Tibial nerve (tissue), 4 donors: ENCODE measurements at regions not wholly inside any gene's neighbourhood (a gene's known extent, or its start where the extent isn't known, plus 50 kb on each side); places are given as distances from the start of the nearest gene placed in this dataset.

ENCODE experiments used
- DNase-seq, 2 donors: peaks; one replicate each; pipeline ENCODE4 v3.0.0-alpha.2; 2019; ENCODE audit warnings: low spot score in 2 of 2
- H3K27ac ChIP-seq, 4 donors: fragments of 200-600 bp; sonication (generic) in 3 of 4; one replicate each; pipeline ENCODE4 v1.5.1; 2017 to 2019; ENCODE audit warnings: mild to moderate bottlenecking in 1 of 4
- H3K27me3 ChIP-seq, 2 donors: fragments of 200-600 bp; sonication (generic) in 1 of 2; one replicate each; pipeline versions ENCODE4 v1.5.1 to v1.6.0; 2017 to 2019
- H3K36me3 ChIP-seq, 3 donors: fragments of 200-600 bp; sonication (generic); one replicate each; pipeline ENCODE4 v1.5.1; 2018 to 2019
- H3K4me1 ChIP-seq, 4 donors: fragments of 200-600 bp; sonication (generic) in 3 of 4; one replicate each; pipeline ENCODE4 v1.5.1; 2017 to 2019
- H3K4me3 ChIP-seq, 4 donors: fragments of 200-600 bp; sonication (generic) in 3 of 4; one replicate each; pipeline ENCODE4 v1.5.1; 2017 to 2019; ENCODE audit warnings: mild to moderate bottlenecking in 1 of 4, moderate library complexity in 1 of 4
- H3K9me3 ChIP-seq, 4 donors: fragments of 200-600 bp; sonication (generic) in 3 of 4; one replicate each; pipeline ENCODE4 v1.5.1; 2017 to 2019
- EP300 ChIP-seq, 2 donors: sonication (generic); formaldehyde crosslinking; IDR thresholded peaks; one replicate each; pipeline ENCODE4 v1.6.1; 2017; ENCODE audit warnings: antibody characterized with exemption in 2 of 2, mild to moderate bottlenecking in 1 of 2
- POLR2A ChIP-seq, 2 donors: fragments of 450-650 bp; IDR thresholded peaks; one replicate each; pipeline ENCODE4 v1.6.1; 2017; ENCODE audit warnings: antibody characterized with exemption in 2 of 2, mild to moderate bottlenecking in 2 of 2, moderate library complexity in 2 of 2
- WGBS, 2 donors: methylation state at CpG; one replicate each; pipeline ENCODE4 v1.1.5; 2018; 5-methylcytosine and 5-hydroxymethylcytosine counted together
- TF ChIP-seq, protein P1 (sequence below), 5 experiments: fragments of 200-600 bp in 3 of 5; fragments of 450-650 bp in 2 of 5; sonication (generic) in 3 of 5; IDR thresholded peaks; one replicate each; pipeline ENCODE4 v1.5.1; 2016 to 2019; ENCODE audit warnings: antibody characterized with exemption in 5 of 5, mild to moderate bottlenecking in 3 of 5, moderate library complexity in 2 of 5

DNA sequence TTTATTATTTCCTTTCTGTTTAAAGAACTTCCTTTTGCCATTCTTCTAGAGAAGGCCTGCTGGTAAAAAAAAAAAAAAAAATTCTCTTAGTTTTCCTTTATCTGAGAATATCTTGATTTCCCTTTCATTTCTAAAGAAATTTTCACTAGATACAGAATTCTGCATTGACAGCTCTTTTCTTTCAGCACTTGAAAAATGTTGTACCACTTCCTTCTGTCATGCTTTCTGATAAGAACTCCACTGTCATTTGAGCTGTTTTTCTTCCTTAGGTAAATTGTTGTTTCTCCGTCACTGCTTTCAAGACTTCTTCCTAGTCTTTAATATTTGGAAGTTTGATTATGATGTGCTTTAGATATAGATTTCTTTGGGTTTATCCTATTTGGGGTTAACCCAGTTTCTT lies 113.6 kb upstream of the BTG1 start:
- no peaks in the 10 kb centered on the region for H3K4me1 ChIP-seq
- H3K36me3 ChIP-seq: no peaks in the 10 kb centered on the region
- H3K27ac ChIP-seq: no peak overlapping the region
- H3K9me3 ChIP-seq: no peaks in the 10 kb centered on the region
- DNase-seq: no peak
- 96 to 100% methylated on average over 1 of the region's 1 CpG for WGBS, 2 donors
- no peaks in the 10 kb centered on the region for H3K27me3 ChIP-seq
- H3K4me3 ChIP-seq: no peak overlapping the region
- TF ChIP-seq EP300 (IDR thresholded peaks at IDR 0.05) (no peak), POLR2A (IDR thresholded peaks at IDR 0.05) (no peak)
- TF ChIP-seq, protein P1, sequence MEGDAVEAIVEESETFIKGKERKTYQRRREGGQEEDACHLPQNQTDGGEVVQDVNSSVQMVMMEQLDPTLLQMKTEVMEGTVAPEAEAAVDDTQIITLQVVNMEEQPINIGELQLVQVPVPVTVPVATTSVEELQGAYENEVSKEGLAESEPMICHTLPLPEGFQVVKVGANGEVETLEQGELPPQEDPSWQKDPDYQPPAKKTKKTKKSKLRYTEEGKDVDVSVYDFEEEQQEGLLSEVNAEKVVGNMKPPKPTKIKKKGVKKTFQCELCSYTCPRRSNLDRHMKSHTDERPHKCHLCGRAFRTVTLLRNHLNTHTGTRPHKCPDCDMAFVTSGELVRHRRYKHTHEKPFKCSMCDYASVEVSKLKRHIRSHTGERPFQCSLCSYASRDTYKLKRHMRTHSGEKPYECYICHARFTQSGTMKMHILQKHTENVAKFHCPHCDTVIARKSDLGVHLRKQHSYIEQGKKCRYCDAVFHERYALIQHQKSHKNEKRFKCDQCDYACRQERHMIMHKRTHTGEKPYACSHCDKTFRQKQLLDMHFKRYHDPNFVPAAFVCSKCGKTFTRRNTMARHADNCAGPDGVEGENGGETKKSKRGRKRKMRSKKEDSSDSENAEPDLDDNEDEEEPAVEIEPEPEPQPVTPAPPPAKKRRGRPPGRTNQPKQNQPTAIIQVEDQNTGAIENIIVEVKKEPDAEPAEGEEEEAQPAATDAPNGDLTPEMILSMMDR (IDR thresholded peaks at IDR 0.05): no peak

DNA sequence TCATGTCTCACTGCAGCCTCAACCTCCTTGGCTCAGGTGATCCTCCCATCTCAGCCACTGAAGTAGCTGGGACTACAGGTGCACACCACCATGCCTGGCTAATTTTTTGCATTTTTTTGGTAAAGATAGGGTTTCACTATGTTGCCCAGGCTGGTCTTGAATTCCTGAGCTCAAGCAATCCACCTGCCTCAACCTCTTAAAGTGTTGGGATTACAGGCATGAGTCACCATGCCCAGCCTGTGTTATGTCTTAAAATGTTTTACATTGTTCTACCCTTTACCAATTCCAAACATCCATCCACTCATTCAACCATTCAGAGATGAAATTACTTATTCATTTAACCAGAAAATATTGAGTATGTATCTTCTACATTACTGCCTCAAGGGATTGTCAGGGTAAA lies 111.6 kb upstream of the BTG1 start:
- Histone ChIP-seq H3K4me3 (no peak overlapping the region), H3K27me3 (no peaks in the 10 kb centered on the region), H3K9me3 (no peaks in the 10 kb centered on the region), H3K4me1 (no peaks in the 10 kb centered on the region), H3K36me3 (no peaks in the 10 kb centered on the region), H3K27ac (no peak overlapping the region)
- DNase-seq: no peak
- TF ChIP-seq, protein P1 (IDR thresholded peaks at IDR 0.05): no peak
- TF ChIP-seq POLR2A (IDR thresholded peaks at IDR 0.05) (no peak), EP300 (IDR thresholded peaks at IDR 0.05) (no peak)

DNA sequence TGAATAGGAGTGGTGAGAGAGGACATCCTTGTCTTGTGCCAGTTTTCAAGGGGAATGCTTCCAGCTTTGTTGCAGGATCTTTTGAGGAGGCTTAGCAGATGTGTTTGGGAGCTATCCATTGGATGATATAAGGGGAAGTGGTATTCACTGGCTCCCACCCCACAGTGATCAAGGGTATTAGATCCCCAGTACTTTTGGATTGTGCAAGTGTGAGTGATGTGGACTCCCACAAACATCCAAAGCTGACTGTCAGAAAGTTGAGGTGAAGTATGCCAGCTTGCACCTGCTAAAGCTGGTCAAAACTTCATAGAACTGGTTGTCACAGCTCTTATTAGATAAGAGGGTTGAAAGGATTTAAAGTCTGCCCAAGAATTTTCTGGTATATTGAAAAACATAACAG lies 110.1 kb upstream of the BTG1 start:
- Histone ChIP-seq H3K27me3 (no peaks in the 10 kb centered on the region), H3K27ac (no peak overlapping the region), H3K36me3 (no peaks in the 10 kb centered on the region), H3K4me1 (no peaks in the 10 kb centered on the region), H3K4me3 (no peak overlapping the region), H3K9me3 (no peaks in the 10 kb centered on the region)
- TF ChIP-seq, protein P1 (IDR thresholded peaks at IDR 0.05): no peak
- no peak for TF ChIP-seq EP300 (IDR thresholded peaks at IDR 0.05)
- no peak for TF ChIP-seq POLR2A (IDR thresholded peaks at IDR 0.05)
- no peak for DNase-seq

DNA sequence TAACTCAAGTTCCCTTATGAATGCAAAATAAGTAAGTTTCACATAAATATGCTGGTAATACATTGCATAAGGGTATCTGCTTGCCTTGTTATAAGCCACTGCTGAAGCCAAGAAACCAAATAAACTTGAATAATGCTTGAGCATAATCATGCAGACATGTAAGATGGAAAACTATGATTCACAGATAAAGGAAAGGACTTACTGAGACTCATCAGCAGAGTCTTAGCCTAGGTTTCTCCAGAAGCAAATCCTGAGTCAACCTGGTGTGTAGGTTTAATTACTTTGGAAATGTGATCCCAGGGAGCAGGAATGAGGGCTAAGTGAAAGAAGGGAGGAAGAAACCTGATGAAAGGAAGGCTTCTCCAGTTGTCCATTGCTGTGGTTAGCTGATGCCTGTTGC lies 107.7 kb upstream of the BTG1 start:
- TF ChIP-seq, protein P1 (IDR thresholded peaks at IDR 0.05): no peak
- TF ChIP-seq POLR2A (IDR thresholded peaks at IDR 0.05) (no peak), EP300 (IDR thresholded peaks at IDR 0.05) (no peak)
- Histone ChIP-seq H3K4me1 (no peaks in the 10 kb centered on the region), H3K9me3 (no peaks in the 10 kb centered on the region), H3K27ac (no peak overlapping the region), H3K4me3 (no peak overlapping the region), H3K27me3 (no peaks in the 10 kb centered on the region), H3K36me3 (no peaks in the 10 kb centered on the region)
- no peak for DNase-seq

DNA sequence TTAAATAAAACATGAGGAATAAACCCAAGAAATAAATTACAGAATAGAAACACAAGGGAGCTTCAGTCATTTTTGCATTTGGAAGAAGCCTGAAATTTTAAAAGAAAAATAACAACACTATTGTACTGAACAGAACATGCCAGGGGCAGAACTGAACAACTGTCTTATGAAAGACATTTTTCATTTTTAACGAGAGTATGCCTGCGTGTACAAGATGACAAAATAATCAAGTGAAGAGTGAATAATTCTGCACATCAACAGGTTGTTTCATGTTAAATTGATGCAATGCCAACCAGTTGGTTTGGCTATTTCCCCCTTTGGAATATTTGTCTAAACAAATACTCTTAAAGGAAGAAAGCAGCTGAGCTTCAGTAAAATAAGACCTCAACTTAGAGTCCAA lies 103.3 kb upstream of the BTG1 start:
- Histone ChIP-seq H3K4me3 (no peak overlapping the region), H3K27ac (no peak overlapping the region), H3K36me3 (no peaks in the 10 kb centered on the region), H3K4me1 (peaks cover 0 to 7% (median 3%) of the 10 kb centered on the region in 4 donors), H3K9me3 (no peaks in the 10 kb centered on the region), H3K27me3 (no peaks in the 10 kb centered on the region)
- no peak for TF ChIP-seq EP300 (IDR thresholded peaks at IDR 0.05)
- TF ChIP-seq, protein P1 (IDR thresholded peaks at IDR 0.05): no peak
- no peak for TF ChIP-seq POLR2A (IDR thresholded peaks at IDR 0.05)
- DNase-seq: no peak
- 41 to 47% methylated on average over 2 of the region's 2 CpGs for WGBS, 2 donors
